ENCODE measurements at regions not wholly inside any gene's neighbourhood (a gene's known extent, or its start where the extent isn't known, plus 50 kb on each side); places are given as distances from the start of the nearest gene placed in this dataset.

- Histone ChIP-seq H3K27ac (no peak overlapping the region), H3K27me3 (no peaks in the 10 kb centered on the region), H3K4me3 (no peak overlapping the region), H3K4me2 (0 out of 22 replicates have a peak overlapping the region, but pooled peaks of 1 of the 11 experiments have one; percentile 17), H4K20me1 (no peaks in the 10 kb centered on the region), H3K4me1 (peaks cover 0 to 34% (median 6%) of the 10 kb centered on the region in 10 experiments; a peak in 9 of 20 replicates), H3K9me3 (replicated peaks in 1 of 11) (no peaks in the 10 kb centered on the region), H3K36me3 (no peaks in the 10 kb centered on the region), H3K9ac (no peak overlapping the region)
- no peak for TF ChIP-seq Cebpa-rat (IDR thresholded peaks at IDR 0.05)
Observed at GRCh38 chr6:134714679-134715078, 235.2 kb downstream of the ALDH8A1 start.

GRCh38 chr6:134714113-134714512 is 235.8 kb downstream of the ALDH8A1 start:
- Histone ChIP-seq H3K4me3 (no peak overlapping the region), H3K27me3 (no peaks in the 10 kb centered on the region), H4K20me1 (no peaks in the 10 kb centered on the region), H3K9ac (no peak overlapping the region), H3K4me2 (0 out of 22 replicates have a peak overlapping the region, but pooled peaks of 1 of the 11 experiments have one; percentile 17), H3K4me1 (peaks cover 0 to 28% (median 4%) of the 10 kb centered on the region in 10 experiments; a peak in 8 of 20 replicates), H3K27ac (no peak overlapping the region), H3K36me3 (no peaks in the 10 kb centered on the region), H3K9me3 (replicated peaks in 1 of 11) (no peaks in the 10 kb centered on the region)
- no peak for TF ChIP-seq Cebpa-rat (IDR thresholded peaks at IDR 0.05)

GRCh38 chr6:134712311-134712710 is 237.6 kb downstream of the ALDH8A1 start:
- Histone ChIP-seq H3K4me2 (no peak overlapping the region), H4K20me1 (no peaks in the 10 kb centered on the region), H3K9ac (no peak overlapping the region)

GRCh38 chr6:134708079-134708478 is 241.8 kb downstream of the ALDH8A1 start:
- Histone ChIP-seq H4K20me1 (no peaks in the 10 kb centered on the region), H3K27ac (no peak overlapping the region), H3K4me3 (no peak overlapping the region), H3K4me2 (peak overlapping the region in 8 of 11 experiments; percentile 1 to 66 (median 34); a peak in 14 of 22 replicates), H3K9ac (no peak overlapping the region), H3K36me3 (no peaks in the 10 kb centered on the region), H3K27me3 (no peaks in the 10 kb centered on the region), H3K9me3 (replicated peaks in 1 of 11) (no peaks in the 10 kb centered on the region), H3K4me1 (peaks cover 0 to 20% (median 9%) of the 10 kb centered on the region in 10 experiments; a peak in 8 of 20 replicates)
- TF ChIP-seq Cebpa-rat (IDR thresholded peaks at IDR 0.05), result peak in 3 of 11 experiments; percentile 19 to 48 (median 30); a peak in 4 of 22 replicates

More at GRCh38 chr6:134712311-134712710, 237.6 kb downstream of the ALDH8A1 start:
- no peak for TF ChIP-seq Cebpa-rat (IDR thresholded peaks at IDR 0.05)
- Histone ChIP-seq H3K9me3 (replicated peaks in 1 of 11) (no peaks in the 10 kb centered on the region), H3K4me3 (no peak overlapping the region), H3K27me3 (no peaks in the 10 kb centered on the region), H3K4me1 (peaks cover 0 to 29% (median 10%) of the 10 kb centered on the region in 10 experiments; a peak in 8 of 20 replicates), H3K36me3 (no peaks in the 10 kb centered on the region), H3K27ac (no peak overlapping the region)

GRCh38 chr6:134707342-134708031 is 242.4 kb downstream of the ALDH8A1 start:
- no peaks in the 10 kb centered on the region for H3K36me3 ChIP-seq
- peak overlapping the region in 8 of 11 experiments; percentile 1 to 66 (median 34); a peak in 12 of 22 replicates for H3K4me2 ChIP-seq
- H3K27me3 ChIP-seq, result no peaks in the 10 kb centered on the region
- H4K20me1 ChIP-seq, result no peaks in the 10 kb centered on the region
- no peak overlapping the region for H3K27ac ChIP-seq
- H3K4me1 ChIP-seq, result peaks cover 0 to 20% (median 9%) of the 10 kb centered on the region in 10 experiments; a peak in 8 of 20 replicates
- no peak for TF ChIP-seq Cebpa-rat (IDR thresholded peaks at IDR 0.05)
- H3K9ac ChIP-seq, result no peak overlapping the region
- H3K4me3 ChIP-seq, result no peak overlapping the region
- H3K9me3 ChIP-seq (replicated peaks in 1 of 11), result no peaks in the 10 kb centered on the region

- Histone ChIP-seq H3K4me1 (peaks cover 0 to 20% (median 9%) of the 10 kb centered on the region in 10 experiments; a peak in 8 of 20 replicates), H3K4me3 (no peak overlapping the region), H3K9me3 (replicated peaks in 1 of 11) (no peaks in the 10 kb centered on the region), H3K9ac (no peak overlapping the region), H3K4me2 (no peak overlapping the region), H3K27me3 (no peaks in the 10 kb centered on the region), H3K36me3 (no peaks in the 10 kb centered on the region), H3K27ac (no peak overlapping the region), H4K20me1 (no peaks in the 10 kb centered on the region)
- no peak for TF ChIP-seq Cebpa-rat (IDR thresholded peaks at IDR 0.05)
Observed at GRCh38 chr6:134706806-134707205, 243.1 kb downstream of the ALDH8A1 start.

- Histone ChIP-seq H3K4me3 (no peak overlapping the region), H3K36me3 (no peaks in the 10 kb centered on the region), H3K27ac (no peak overlapping the region), H3K27me3 (no peaks in the 10 kb centered on the region), H3K9me3 (replicated peaks in 1 of 11) (no peaks in the 10 kb centered on the region), H4K20me1 (no peaks in the 10 kb centered on the region), H3K4me2 (no peak overlapping the region), H3K9ac (no peak overlapping the region), H3K4me1 (peaks cover 0 to 20% (median 9%) of the 10 kb centered on the region in 10 experiments; a peak in 8 of 20 replicates)
- no peak for TF ChIP-seq Cebpa-rat (IDR thresholded peaks at IDR 0.05)
Observed at GRCh38 chr6:134706153-134706552, 243.7 kb downstream of the ALDH8A1 start.

GRCh38 chr6:134703206-134703605 is 246.7 kb downstream of the ALDH8A1 start:
- H3K4me1 ChIP-seq, result peaks cover 0 to 10% (median 6%) of the 10 kb centered on the region in 10 experiments; a peak in 8 of 20 replicates
- no peaks in the 10 kb centered on the region for H3K27me3 ChIP-seq
- no peak for TF ChIP-seq Cebpa-rat (IDR thresholded peaks at IDR 0.05)
- H3K36me3 ChIP-seq, result no peaks in the 10 kb centered on the region
- no peak overlapping the region for H3K9ac ChIP-seq
- H3K4me3 ChIP-seq, result no peak overlapping the region
- no peaks in the 10 kb centered on the region for H4K20me1 ChIP-seq
- no peak overlapping the region for H3K27ac ChIP-seq
- H3K9me3 ChIP-seq (replicated peaks in 1 of 11), result 0 out of 22 replicates have a peak, but pooled peaks cover 0 to 4% (median 0%) of the 10 kb centered on the region in 11 experiments
- H3K4me2 ChIP-seq, result no peak overlapping the region

- TF ChIP-seq Cebpa-rat (IDR thresholded peaks at IDR 0.05), result no peak
- Histone ChIP-seq H3K36me3 (no peaks in the 10 kb centered on the region), H3K9me3 (replicated peaks in 1 of 11) (0 out of 22 replicates have a peak, but pooled peaks cover 0 to 4% (median 0%) of the 10 kb centered on the region in 11 experiments), H3K27me3 (no peaks in the 10 kb centered on the region), H3K4me1 (peaks cover 0 to under 1% (median 0%) of the 10 kb centered on the region in 10 experiments; a peak in 1 of 20 replicates), H3K4me3 (no peak overlapping the region), H3K9ac (no peak overlapping the region), H3K27ac (no peak overlapping the region), H3K4me2 (no peak overlapping the region), H4K20me1 (no peaks in the 10 kb centered on the region)
Observed at GRCh38 chr6:134702279-134702678, 247.6 kb downstream of the ALDH8A1 start.
